ENCODE measurements at regions not wholly inside any gene's neighbourhood (a gene's known extent, or its start where the extent isn't known, plus 50 kb on each side); places are given as distances from the start of the nearest gene placed in this dataset.

DNA sequence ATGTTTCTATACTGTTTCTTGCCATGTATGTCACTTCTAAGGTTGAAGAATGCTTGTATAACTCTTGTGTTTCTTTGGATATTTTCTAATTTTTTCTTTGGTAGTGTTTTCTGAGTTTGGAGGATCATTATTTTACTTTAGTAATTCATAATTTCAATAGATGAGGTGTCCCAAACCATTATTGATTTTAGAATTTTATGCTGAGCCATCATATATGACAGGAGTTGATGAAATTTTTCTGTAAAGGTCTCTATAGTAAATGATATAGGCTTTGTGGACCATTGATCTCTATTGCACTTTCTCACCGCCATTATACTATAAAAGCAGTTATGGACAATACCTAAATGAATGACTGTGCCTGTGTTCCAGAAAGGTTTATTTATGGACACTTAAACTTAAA is 183.3 kb upstream of the PPP1R3A start:
- no peak for DNase-seq
- H3K27me3 ChIP-seq (ENCODE audit: control insufficient read depth, insufficient read depth, low read length), result no peaks in the 10 kb centered on the region
- no peaks in the 10 kb centered on the region for H3K36me3 ChIP-seq (replicated peaks; ENCODE audit: control insufficient read depth, insufficient read depth, low read length)
- no peak overlapping the region for H3K4me3 ChIP-seq (ENCODE audit: insufficient read depth, low read depth, low read length)

DNA sequence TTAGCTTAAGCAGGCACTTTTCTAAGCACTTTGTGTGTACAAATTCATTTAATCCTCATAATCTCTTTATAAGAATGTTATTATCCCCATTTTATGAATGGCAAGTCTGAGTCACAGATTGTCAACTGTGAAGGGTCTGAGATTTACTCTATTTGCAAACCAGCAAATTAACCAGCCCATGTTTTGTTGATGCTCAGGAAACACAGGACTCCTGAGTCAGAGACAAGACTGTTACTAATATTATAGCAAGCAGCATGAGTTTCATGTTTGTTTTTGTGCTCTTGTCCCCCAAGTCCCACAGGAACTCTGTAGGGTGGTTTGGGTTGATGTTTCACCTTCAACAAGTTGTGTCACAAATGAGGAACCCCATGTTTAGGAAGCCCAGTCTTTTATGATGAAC is 182.0 kb upstream of the PPP1R3A start:
- H3K4me3 ChIP-seq (ENCODE audit: insufficient read depth, low read depth, low read length), result no peak overlapping the region
- H3K27me3 ChIP-seq (ENCODE audit: control insufficient read depth, insufficient read depth, low read length), result no peaks in the 10 kb centered on the region

DNA sequence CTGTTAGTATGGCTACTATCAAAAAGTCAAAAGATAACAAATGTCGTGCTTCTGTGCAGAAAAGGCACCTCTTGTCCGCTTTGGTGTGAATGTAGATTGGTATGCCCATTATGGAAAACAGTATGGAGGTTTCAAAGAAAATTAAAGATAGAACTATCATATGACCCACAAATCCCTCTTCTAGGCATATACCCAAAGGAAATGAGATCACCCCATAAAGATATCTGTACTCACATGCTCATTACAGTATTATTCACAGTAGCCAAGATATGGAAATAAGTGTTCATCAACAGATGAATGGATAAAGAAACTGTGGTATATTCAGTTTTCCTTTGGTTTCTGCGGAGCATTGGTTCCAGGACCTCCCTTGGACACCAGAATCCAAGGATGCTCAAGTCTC is 180.5 kb upstream of the PPP1R3A start:
- no peak for DNase-seq
- no peak overlapping the region for H3K4me3 ChIP-seq (ENCODE audit: insufficient read depth, low read depth, low read length)
- no peaks in the 10 kb centered on the region for H3K27me3 ChIP-seq (ENCODE audit: control insufficient read depth, insufficient read depth, low read length)
- no peaks in the 10 kb centered on the region for H3K36me3 ChIP-seq (replicated peaks; ENCODE audit: control insufficient read depth, insufficient read depth, low read length)

More for the DNA sequence above, 182.0 kb upstream of the PPP1R3A start:
- no peaks in the 10 kb centered on the region for H3K36me3 ChIP-seq (replicated peaks; ENCODE audit: control insufficient read depth, insufficient read depth, low read length)
- no peak for DNase-seq

DNA sequence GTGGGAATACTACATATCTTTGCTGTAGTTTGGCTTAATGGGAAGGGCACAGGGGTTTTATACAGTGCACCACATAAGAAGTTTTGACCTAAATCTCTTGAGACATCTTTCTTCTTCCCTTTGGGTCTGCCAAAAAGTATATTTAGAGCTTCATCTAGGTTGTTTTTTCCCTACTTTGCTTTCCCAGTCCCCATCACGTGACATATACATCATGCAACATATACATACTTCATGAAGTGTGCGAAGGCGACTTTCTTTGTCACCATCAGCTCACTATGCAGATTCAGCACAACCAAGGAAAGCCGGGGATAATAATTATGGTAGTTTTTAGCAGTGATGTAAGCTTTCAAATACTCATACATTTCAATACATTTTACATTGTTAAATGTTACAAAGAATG is 177.1 kb upstream of the PPP1R3A start:
- H3K36me3 ChIP-seq (replicated peaks; ENCODE audit: control insufficient read depth, insufficient read depth, low read length), result no peaks in the 10 kb centered on the region
- no peak for DNase-seq
- peaks cover 2% of the 10 kb centered on the region; the same call in 1 of the 2 replicates for H3K27me3 ChIP-seq (ENCODE audit: control insufficient read depth, insufficient read depth, low read length)
- H3K4me3 ChIP-seq (ENCODE audit: insufficient read depth, low read depth, low read length), result no peak overlapping the region

DNA sequence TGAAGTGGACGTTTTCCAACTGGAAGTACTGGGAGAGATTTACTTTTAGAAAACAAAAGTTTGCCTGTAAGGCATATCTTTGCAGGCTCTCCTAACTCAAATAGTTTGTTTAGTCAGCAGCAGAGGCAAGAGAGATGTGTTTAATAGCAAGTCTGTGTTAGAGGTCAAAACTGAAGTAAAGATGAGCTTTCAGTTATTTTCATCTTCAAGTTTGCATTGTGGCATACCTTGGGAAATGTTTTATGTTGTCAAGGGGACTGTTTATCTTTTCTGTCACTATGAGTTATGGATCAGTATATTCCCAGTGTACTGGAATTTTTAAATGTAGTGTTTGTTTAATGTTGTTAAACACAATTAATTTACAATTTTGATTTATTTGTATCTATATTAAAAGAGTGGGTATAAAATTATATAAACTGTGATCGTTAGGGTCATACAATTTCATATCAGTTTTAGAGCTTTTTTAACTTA is 169.7 kb upstream of the PPP1R3A start:
- Histone ChIP-seq H3K36me3 (replicated peaks; ENCODE audit: control insufficient read depth, insufficient read depth, low read length) (no peaks in the 10 kb centered on the region), H3K27me3 (ENCODE audit: control insufficient read depth, insufficient read depth, low read length) (peaks cover 65% of the 10 kb centered on the region), H3K4me3 (ENCODE audit: insufficient read depth, low read depth, low read length) (peak overlapping the region; percentile 62; the same call in 1 of the 2 replicates)
- DNase-seq, result no peak

DNA sequence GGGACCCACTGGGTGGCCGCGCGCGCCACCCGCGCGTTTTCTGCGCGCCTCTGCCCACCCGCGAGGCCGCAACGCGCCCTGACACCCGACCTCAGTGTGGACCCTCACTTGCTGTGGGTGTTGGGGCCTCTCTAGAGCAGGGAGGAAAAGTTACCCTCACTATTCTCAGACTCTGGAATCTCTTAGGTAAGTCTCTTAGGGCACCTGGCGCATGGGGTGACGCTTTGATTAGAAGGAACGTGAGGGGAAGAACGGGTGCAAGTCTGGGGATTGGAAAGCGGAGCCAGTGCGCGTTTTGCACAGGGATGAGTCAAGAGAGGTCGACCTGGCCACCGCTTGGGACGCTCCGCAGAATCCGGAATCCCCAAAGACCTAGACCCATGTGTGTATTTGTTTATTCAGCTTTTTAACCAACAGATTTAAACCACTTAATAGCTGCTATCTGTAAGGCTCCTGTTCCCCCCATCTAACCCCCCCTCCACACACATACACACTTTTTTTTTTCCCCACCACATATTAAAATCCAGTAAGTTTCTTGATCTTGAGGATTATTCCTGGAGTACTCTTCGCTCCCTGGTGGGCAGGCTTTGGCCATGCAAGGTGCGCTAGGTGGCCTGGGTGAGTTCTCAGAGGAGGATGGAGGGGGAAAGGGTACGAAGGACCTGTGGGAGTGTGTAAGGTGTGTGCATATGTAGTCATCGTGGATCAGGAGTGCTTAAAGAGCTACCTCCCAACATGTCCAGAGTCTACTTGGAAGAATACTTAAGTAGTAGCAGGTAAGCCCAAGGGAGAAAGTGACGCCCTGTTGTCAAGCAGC is 169.1 kb upstream of the PPP1R3A start:
- peak; percentile 49 for DNase-seq
- Histone ChIP-seq H3K4me3 (ENCODE audit: insufficient read depth, low read depth, low read length) (peak overlapping the region; percentile 62), H3K27me3 (ENCODE audit: control insufficient read depth, insufficient read depth, low read length) (peaks cover 72% of the 10 kb centered on the region), H3K36me3 (replicated peaks; ENCODE audit: control insufficient read depth, insufficient read depth, low read length) (no peaks in the 10 kb centered on the region)

DNA sequence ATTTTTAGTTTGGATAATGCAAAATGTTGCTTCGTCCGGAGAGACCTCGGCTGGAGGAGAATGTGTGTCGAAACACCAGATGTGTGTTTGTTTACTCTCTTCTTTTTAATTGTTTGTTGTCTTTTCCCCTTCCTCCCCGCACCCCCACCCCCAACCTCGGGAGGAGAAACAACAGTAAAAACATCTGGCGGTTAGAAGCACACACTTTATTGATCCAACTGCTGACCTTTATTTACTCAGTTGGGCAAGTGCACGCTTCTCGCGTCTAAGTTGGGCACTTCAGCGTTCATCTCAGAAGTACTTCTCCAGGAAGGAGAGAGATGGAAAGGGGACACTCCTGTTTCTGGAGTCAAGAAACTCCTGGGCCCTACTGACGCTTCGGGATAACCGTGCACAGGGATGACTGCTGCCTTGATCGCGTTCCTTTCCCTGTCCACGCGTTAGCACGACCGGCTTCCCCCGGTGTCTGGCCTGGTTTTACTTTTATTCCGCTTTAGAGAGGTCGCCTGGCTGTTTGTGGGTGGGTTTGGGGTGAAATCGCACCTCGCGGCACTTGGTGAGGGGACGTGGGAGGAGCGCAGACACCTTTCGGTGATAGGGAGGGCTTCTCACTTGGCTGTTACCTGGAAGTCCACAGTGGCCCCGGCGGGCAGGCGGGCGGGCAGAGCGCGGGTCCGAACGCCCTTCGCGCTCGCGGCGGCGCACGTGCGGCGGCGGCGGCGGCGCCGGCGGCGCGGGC is 168.3 kb upstream of the PPP1R3A start:
- peak; percentile 35 for DNase-seq
- Histone ChIP-seq H3K27me3 (ENCODE audit: control insufficient read depth, insufficient read depth, low read length) (peaks cover 79% of the 10 kb centered on the region), H3K4me3 (ENCODE audit: insufficient read depth, low read depth, low read length) (peak overlapping the region; percentile 62), H3K36me3 (replicated peaks; ENCODE audit: control insufficient read depth, insufficient read depth, low read length) (no peaks in the 10 kb centered on the region)

DNA sequence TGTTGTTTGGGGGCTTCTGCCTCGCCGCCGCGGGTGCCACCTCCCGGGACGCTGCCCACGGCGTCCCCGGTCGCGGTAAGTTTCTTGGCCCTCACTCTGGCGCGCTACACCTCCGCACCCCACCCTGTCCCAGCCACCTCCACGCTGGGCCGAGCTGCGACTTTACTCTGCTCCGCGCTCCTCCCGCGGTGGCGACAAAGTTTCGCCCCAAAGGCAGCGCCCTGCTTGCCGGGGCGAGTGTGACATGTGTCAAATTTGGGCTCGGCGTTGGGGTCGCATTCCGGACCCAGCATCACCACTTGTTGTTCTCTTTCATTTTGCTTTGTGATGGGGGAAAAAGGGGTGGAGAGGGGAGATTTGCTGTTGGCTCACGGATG is 167.7 kb upstream of the PPP1R3A start:
- Histone ChIP-seq H3K27me3 (ENCODE audit: control insufficient read depth, insufficient read depth, low read length) (peaks cover 78% of the 10 kb centered on the region), H3K36me3 (replicated peaks; ENCODE audit: control insufficient read depth, insufficient read depth, low read length) (no peaks in the 10 kb centered on the region), H3K4me3 (ENCODE audit: insufficient read depth, low read depth, low read length) (peak overlapping the region; percentile 62)
- peak; percentile 48 for DNase-seq

DNA sequence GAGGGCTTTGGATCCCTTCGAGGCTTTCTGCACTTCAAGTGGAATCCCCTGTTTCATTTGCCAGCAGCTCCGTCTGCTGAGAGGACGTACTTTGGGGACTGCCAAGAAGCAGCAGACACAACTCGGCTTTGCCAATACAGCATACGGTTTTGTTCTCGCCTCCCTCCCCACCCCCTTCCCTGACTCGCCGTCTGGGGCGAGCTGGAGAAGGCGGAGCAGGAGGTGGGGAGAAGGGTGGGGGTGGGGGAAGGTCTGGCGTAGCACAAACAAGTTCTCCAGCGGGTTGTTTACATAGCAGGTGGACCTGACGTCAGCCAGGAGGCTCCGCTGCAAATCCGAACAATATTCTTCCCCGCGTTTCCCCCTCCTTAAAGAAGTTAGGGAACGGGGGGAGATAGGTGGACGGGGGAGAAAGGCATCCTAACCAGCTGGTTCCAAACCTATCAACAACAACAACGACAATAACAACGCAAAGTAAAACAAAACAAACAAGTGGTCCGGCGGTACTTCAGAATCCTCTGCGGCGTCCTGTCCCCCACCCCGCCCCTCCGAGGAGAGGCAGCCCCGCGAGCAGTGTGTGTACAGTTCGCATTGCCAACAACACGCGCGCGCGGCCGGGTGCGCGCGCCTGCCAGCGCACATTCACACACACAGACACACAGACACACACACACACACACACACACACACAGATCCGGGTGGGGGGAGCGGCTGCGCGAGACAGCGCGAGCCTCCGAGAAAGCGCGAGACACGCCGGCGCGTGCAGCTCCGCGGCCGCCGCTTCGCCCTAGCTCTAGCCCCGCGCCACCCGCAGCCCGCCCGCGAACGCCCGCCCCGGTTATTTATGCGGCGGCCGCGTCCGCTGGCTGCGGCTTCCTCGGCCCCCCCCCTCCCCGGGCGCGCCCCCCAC is 167.0 kb upstream of the PPP1R3A start:
- peak overlapping the region; percentile 62 for H3K4me3 ChIP-seq (ENCODE audit: insufficient read depth, low read depth, low read length)
- H3K27me3 ChIP-seq (ENCODE audit: control insufficient read depth, insufficient read depth, low read length), result peaks cover 78% of the 10 kb centered on the region

DNA sequence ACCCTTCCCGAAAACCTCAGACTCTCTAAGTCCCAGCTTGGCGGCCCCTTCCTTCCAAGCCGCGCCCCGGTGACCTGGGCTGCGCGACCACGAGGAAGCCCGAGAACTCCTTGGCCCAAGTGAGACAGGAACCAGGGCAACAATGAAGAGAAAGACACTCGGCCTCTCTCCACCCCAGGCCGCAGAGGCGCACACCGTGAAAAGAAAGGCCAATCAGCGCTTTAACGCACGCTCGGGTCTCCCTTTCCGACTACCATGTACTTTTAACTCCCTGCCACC is 166.4 kb upstream of the PPP1R3A start:
- peaks cover 76% of the 10 kb centered on the region for H3K27me3 ChIP-seq (ENCODE audit: control insufficient read depth, insufficient read depth, low read length)
- H3K36me3 ChIP-seq (replicated peaks; ENCODE audit: control insufficient read depth, insufficient read depth, low read length), result no peaks in the 10 kb centered on the region
- peak overlapping the region; percentile 62 for H3K4me3 ChIP-seq (ENCODE audit: insufficient read depth, low read depth, low read length)
- DNase-seq, result no peak

More for the DNA sequence above, 167.0 kb upstream of the PPP1R3A start:
- DNase-seq, result peak; percentile 86
- H3K36me3 ChIP-seq (replicated peaks; ENCODE audit: control insufficient read depth, insufficient read depth, low read length), result no peaks in the 10 kb centered on the region

DNA sequence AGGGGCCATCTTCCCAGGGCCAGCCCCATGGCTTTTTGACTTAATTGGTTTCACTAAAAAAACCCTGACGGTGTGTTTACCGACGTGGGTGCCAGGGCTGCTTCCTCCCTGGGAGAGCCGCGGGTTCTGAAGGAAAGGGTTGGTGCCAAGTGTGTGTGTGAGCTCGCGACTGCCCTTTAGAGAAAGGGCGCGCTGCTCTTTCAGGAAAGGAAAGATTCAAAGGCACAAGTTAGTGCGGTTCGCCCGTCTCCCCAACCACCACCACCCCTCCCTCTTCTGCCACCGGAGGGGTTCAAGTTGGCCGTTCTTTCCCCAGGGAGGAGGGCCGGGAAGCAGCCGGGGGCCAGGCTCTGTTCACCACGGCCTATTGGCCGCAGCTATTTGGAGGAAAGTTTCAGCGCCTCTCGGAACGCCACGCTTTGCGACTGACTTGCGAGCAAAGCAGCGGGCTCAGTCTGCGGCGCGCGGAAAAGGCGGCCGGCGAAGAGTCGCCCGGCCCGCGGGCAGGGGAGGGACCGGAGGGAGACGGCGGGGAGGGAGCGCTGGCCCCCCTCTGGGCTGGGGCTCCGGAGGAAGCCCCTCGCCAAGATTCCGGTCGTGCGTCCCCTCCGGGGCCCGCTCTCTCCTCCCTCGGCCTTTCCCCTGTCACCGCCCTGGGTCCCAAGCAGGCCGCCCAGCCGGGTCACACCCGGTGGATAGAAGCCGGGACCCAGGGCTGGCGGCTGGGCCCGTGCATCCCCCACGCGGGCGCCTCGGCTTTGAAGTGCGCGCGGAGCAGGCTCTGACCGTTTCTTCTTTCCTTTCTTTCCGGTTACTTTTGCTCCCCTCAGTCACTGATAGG is 165.9 kb upstream of the PPP1R3A start:
- Histone ChIP-seq H3K36me3 (replicated peaks; ENCODE audit: control insufficient read depth, insufficient read depth, low read length) (no peaks in the 10 kb centered on the region), H3K27me3 (ENCODE audit: control insufficient read depth, insufficient read depth, low read length) (peaks cover 77% of the 10 kb centered on the region), H3K4me3 (ENCODE audit: insufficient read depth, low read depth, low read length) (peak overlapping the region; percentile 62)
- peak; percentile 78 for DNase-seq

DNA sequence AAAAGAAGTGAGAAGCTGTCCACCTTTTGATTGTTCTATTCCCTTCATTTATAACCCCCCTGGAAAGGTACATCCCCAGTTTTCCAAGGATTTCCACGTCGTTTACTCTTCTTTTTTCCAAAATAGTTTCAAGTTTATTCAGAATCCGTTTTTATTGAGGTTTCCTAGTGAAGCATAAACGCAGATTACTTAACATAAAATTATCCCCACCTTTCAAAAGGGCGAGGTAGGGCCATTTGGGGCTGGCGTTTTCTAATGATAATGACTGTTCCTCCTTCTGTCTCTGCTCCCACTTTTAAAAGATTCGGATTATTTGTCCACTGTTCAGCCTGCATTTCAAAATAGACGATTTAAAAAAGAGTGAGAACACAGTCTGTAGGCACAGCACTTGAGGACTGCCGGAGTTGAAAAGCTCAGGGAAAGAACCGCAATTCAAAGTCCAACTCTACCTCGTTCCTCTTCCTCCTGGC is 165.2 kb upstream of the PPP1R3A start:
- DNase-seq, result no peak
- Histone ChIP-seq H3K36me3 (replicated peaks; ENCODE audit: control insufficient read depth, insufficient read depth, low read length) (no peaks in the 10 kb centered on the region), H3K27me3 (ENCODE audit: control insufficient read depth, insufficient read depth, low read length) (peaks cover 71% of the 10 kb centered on the region), H3K4me3 (ENCODE audit: insufficient read depth, low read depth, low read length) (peak overlapping the region; percentile 62)

DNA sequence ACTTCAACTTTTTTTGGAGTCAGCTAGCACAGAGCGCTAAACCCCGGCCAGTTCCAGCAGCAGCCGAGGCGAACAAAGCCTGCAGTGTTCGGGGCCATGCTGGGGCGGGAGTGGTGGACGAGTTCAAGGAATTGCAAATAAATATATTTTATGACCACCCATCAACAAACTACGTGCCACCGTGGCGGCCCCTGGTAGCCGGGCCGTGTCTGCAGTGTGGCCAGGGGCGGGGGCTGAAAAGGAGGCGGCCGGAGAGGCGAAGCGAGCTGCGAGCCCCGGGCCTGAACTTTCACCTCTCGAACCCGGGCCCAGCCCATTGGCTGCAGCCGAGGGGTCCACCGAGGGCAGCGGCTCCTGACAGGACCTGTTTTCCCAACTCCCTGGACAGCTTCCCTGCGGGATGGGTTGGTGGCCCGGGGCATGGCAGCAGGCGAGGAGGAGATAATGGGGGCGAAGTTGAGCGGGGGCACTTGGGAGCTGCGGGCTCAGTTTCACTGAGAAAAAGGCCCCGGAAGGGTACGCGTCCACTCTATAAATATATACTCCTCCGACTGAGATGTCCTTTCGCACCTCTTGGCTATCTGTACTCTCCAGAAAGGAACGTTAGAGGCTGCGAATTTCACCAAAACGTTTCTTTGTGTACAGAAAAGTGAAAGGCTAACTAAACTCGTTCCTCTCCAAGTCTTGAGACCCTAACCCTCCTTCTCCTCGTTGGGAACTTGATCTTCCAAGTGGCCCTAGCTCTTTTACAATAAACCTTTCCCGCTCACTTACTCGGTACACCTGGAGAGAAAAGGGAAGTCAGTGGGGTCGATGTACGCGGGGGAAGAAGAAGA is 164.6 kb upstream of the PPP1R3A start:
- Histone ChIP-seq H3K36me3 (replicated peaks; ENCODE audit: control insufficient read depth, insufficient read depth, low read length) (no peaks in the 10 kb centered on the region), H3K4me3 (ENCODE audit: insufficient read depth, low read depth, low read length) (peak overlapping the region; percentile 37), H3K27me3 (ENCODE audit: control insufficient read depth, insufficient read depth, low read length) (peaks cover 65% of the 10 kb centered on the region)
- peak; percentile 76 for DNase-seq
